ENCODE measurements at regions not wholly inside any gene's neighbourhood (a gene's known extent, or its start where the extent isn't known, plus 50 kb on each side); places are given as distances from the start of the nearest gene placed in this dataset.
"Not testable (repeated sequence)": the region's sequence is repeated elsewhere in the genome, so short reads cannot be mapped to it uniquely, and the experiment has no call there.

DNA sequence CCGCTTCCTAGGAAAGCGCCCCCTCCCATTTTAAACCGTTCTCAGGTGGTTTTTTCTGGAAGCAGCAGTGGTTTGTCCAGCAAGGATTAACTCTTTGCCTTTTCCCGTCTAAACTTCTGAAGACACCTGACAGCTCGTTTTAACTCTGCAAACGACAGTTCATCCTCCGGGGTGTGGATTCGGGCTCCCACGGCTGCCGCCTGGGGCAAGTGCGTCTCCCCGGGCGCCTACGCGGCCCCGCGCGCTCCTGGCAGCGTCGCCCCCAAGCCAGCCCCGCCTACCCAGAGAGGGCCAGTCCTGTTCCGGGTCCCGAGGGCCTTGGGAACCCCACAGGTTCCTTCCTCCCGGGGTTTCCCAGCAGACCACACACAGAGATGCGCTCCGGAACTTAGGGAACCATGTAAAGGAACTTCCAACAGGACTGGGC is 54.4 kb downstream of the PRR18 start:
- DNase-seq = no peak
- in situ Hi-C loops (cut with MboI; ENCODE audit: low pct_unique_long_range_greater_than_20kb, low sequenced_read_pairs) = no loop called here

DNA sequence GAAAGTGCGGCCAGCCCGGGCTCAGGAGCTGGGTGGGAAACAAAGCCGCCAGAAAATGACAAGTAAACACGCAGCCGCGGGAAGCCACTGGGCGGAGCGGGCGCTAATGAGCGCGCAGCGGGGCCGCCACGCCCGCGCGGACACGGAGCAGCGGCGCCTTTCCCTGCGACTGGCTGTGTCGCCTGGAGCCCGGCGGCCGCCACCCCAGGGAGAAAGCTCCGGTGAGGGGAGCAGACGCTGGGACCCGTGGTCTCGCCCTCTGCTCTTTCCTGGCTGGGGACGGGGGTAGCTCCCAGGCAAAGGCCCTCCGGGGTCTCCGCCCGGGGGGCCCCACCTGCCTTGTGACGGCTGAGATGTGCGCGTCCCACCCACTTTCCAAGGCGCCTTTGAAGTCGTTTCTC is 54.9 kb downstream of the PRR18 start:
- in situ Hi-C loops (cut with MboI; ENCODE audit: low pct_unique_long_range_greater_than_20kb, low sequenced_read_pairs) = no loop called here
- DNase-seq = no peak

DNA sequence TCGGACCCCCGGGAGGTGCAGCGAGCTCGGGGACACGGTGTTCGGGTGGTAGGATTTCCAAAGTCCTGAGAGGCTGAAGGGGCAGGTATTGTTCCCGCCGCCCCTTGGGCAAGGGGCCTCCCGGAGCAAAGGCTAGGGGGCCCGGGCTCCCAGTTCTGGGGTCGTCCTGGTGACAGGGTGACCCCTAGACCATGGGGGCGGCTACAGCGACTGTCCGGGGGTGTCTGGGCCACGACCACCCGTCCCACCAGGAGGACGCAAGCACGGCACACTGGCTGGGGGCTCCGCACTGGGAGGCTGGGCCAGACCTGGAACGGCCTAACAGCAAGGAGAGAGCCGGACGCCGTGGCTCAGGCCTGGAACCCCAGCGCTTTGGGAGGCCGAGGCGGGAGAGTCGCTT is 55.6 kb downstream of the PRR18 start:
- in situ Hi-C loops (cut with MboI; ENCODE audit: low pct_unique_long_range_greater_than_20kb, low sequenced_read_pairs) = no loop called here

GRCh38 chr6:166251655-166252054 is 56.5 kb downstream of the PRR18 start:
- in situ Hi-C loops (cut with MboI; ENCODE audit: low pct_unique_long_range_greater_than_20kb, low sequenced_read_pairs) = no loop called here
- DNase-seq = peak; percentile 9

More for the DNA sequence above, 55.6 kb downstream of the PRR18 start:
- DNase-seq = no peak

DNA sequence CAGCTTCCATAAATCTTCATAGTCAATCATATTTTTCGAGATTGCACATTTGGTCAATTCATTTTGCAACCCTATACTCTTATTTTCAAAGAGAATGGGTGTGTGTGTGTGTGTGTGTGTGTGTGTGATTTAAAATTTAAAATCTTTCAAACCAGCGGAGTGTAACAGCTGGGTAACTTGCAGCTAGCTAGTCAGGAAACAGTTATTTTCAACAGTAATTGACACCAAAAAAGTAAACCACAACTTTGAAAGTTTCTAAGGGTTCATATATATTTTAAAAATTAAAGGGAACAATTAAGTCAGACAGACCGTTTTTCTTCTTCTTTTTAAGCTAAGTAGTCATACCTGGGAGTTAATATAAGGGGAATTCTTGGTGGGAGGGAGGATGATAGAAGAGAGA is 57.0 kb downstream of the PRR18 start:
- in situ Hi-C loops (cut with MboI; ENCODE audit: low pct_unique_long_range_greater_than_20kb, low sequenced_read_pairs) = no loop called here
- DNase-seq = peak; percentile 29

DNA sequence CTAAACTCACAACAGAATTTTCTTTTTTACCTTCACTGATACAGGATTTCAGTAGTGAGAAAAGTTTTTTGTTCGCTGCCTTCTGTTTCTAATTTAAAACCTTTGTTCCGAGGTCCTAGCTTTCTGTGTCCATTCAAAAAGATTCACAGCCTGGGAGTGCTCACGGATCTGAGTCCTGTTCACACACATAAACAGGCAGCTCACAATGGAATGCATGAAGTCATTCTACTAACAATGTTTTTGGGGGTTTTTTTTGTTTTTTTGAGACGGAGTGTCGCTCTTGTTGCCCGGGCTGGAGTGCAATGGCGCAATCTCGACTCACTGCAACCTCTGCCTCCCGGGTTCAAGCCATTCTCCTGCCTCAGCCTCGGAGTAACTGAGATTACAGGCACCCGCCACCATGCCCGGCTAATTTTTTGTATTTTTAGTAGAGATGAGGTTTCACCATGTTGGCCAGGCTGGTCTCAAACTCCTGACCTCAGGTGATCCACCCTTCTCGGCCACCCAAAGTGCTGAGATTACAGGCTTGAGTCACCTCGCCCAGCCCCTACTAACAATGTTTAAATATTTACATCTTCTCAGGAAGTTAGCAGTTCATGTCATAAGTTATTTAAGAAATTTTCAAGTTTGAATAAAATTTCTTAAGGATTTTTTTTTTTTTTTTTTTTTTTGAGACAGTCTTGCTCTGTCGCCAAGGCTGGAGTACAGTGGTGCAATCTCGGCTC is 59.0 kb downstream of the PRR18 start:
- DNase-seq; in situ Hi-C loops (cut with MboI; ENCODE audit: low pct_unique_long_range_greater_than_20kb, low sequenced_read_pairs): not testable (repeated sequence)

DNA sequence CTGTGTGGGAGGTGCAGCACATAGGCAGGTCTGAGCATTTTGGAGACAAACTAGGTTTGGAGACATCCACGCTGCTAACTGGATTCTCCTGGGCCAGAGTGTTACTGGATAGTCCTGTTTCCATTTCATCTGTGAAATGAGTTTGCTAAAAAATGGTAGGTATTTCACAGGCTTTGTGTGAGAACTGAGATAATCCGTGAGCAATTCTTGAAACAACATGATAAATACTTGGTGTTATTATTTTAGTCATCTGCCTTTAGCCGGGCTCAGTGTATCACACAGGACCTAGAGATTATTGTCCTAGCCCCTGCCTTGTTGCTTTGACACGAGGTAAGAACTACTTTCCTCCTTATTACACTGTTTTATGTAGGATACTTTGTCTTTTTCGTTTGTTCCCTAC is 63.0 kb downstream of the PRR18 start:
- DNase-seq = no peak
- in situ Hi-C loops (cut with MboI; ENCODE audit: low pct_unique_long_range_greater_than_20kb, low sequenced_read_pairs) = no loop called here

- no peak for DNase-seq
- in situ Hi-C loops (cut with MboI; ENCODE audit: low pct_unique_long_range_greater_than_20kb, low sequenced_read_pairs) = no loop called here
Measured at GRCh38 chr6:166244353-166245045, 63.7 kb downstream of the PRR18 start.

GRCh38 chr6:166242888-166243287 is 65.3 kb downstream of the PRR18 start:
- DNase-seq = no peak
- in situ Hi-C loops (cut with MboI; ENCODE audit: low pct_unique_long_range_greater_than_20kb, low sequenced_read_pairs) = no loop called here

GRCh38 chr6:166241974-166242373 is 66.2 kb downstream of the PRR18 start:
- DNase-seq = no peak
- in situ Hi-C loops (cut with MboI; ENCODE audit: low pct_unique_long_range_greater_than_20kb, low sequenced_read_pairs) = no loop called here

DNA sequence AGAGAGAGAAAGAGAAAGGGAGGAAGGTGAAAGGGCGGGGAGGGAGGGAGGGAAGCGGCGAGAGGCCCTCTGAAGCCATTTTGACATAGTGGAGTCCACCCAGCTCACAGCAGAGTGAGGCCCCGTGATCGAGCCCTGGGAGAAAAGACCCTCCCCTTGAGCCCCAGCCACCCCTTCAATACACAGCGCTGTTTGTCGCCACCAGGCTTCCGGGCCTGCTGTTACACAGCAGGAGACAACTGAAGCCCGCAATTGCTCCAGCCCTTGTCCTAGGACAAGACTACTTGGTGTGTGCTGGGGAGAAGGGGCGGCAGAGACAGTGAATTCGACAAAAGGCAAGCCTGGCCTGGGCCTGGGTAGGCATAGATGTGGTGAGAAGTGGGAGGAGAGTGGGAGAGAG is 67.3 kb downstream of the PRR18 start:
- in situ Hi-C loops (cut with MboI; ENCODE audit: low pct_unique_long_range_greater_than_20kb, low sequenced_read_pairs) = no loop called here

DNA sequence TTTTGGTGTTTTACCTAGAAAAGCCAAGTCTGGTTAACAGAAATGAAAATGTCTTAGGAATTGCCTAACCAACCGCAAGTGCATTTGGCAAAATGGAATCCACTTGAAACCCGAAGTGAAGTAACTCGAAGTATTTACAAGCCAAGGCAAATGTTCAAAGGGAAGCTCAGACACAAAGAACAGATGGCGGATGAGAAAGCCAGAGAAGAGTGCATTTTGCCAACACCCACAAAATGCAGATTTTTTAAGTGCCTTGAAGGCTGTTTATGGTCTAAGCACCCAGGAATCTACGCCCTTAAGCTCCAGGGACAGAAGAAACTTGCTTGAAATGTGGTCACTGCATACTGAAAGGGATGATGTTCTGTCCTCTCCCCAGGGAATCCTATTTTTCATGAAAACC is 70.0 kb upstream of the TBXT start:
- DNase-seq = no peak
- in situ Hi-C loops (cut with MboI; ENCODE audit: low pct_unique_long_range_greater_than_20kb, low sequenced_read_pairs) = no loop called here

More for the DNA sequence above, 67.3 kb downstream of the PRR18 start:
- no peak for DNase-seq

DNA sequence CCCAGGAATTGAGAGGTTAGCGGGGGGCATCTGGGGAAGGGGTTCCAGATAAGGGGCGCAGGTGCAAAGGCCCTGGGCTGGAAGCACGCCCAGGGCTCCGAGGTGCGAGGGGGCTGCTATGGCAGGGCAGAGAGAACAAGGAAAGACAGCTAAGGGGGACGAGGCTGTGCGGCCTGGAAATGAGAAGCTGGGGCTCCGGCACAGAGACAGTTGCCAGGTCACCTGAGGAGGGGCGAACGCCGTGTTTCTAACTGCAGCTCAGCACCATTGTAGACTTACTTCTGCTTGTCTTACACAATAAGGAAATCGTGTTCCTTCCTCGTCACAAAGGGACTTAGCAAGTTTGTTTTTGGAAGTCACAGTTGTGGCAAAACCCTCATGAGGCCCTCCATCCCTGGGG is 68.9 kb upstream of the TBXT start:
- DNase-seq = no peak
- in situ Hi-C loops (cut with MboI; ENCODE audit: low pct_unique_long_range_greater_than_20kb, low sequenced_read_pairs) = no loop called here

GRCh38 chr6:166235666-166236292 is 68.1 kb upstream of the TBXT start:
- in situ Hi-C loops (cut with MboI; ENCODE audit: low pct_unique_long_range_greater_than_20kb, low sequenced_read_pairs) = no loop called here
- DNase-seq = no peak

DNA sequence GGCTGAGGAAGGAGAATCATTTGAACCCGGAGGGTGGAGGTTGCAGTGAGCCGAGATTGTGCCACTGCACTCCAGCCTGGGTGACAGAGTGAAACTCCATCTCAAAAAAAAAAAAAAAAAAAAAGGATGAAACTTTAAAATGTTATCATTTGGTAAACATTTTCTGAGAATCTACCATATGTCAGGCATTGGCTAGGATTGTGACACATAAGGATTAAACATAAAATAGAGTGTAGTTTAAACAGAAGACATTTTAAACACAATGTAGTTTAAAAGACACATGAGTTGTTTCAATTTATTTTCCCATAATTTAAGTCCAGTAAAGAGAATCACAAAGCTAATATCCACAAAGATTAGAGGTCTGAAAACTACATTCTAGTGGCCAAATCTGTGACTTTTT is 63.5 kb upstream of the TBXT start:
- DNase-seq; in situ Hi-C loops (cut with MboI; ENCODE audit: low pct_unique_long_range_greater_than_20kb, low sequenced_read_pairs): not testable (repeated sequence)

GRCh38 chr6:166228839-166229528 is 61.3 kb upstream of the TBXT start:
- no peak for DNase-seq
- in situ Hi-C loops (cut with MboI; ENCODE audit: low pct_unique_long_range_greater_than_20kb, low sequenced_read_pairs) = no loop called here

DNA sequence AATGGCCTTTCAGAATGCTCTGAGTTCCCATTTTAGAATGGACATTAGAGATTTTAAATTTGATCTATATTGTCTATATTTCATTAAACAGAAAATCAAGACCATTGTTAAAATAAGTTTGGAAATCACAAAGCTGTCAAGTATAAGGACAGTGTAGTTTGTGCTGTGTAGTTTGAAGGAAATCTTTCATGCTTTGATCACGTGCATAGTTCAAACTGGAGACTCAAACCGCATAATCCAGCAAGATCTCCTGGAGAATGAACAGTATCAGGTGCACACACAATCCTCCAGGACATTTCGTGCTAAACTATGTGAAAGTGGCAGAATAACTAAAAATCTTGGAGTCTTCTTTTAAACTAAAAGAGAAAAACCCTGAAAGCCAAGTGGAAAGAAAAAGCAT is 60.8 kb upstream of the TBXT start:
- DNase-seq = no peak

DNA sequence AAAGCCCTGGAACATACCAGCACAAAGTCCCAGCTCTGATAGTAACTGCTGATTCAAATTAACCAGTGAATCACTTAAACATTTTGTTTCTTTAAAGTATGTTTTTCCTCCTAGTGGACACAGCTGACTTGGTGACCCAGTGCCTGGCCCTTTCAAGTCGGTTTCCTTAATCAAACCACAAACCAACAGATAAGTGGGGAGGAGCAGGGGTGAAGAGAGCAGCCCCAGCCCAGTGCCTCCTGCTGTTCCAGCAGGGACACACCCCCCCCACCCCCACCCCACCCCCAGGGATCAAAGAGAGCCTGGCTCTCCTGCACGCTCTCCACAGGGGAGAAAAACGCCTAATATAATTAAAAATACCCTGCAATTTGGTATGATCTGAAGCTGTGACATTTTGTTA is 55.4 kb upstream of the TBXT start:
- no peak for DNase-seq
- in situ Hi-C loops (cut with MboI; ENCODE audit: low pct_unique_long_range_greater_than_20kb, low sequenced_read_pairs) = no loop called here

More for the DNA sequence above, 60.8 kb upstream of the TBXT start:
- in situ Hi-C loops (cut with MboI; ENCODE audit: low pct_unique_long_range_greater_than_20kb, low sequenced_read_pairs) = no loop called here

GRCh38 chr6:166222631-166223030 is 55.0 kb upstream of the TBXT start:
- no peak for DNase-seq
- in situ Hi-C loops (cut with MboI; ENCODE audit: low pct_unique_long_range_greater_than_20kb, low sequenced_read_pairs) = no loop called here

- no peak for DNase-seq
- in situ Hi-C loops (cut with MboI; ENCODE audit: low pct_unique_long_range_greater_than_20kb, low sequenced_read_pairs) = no loop called here
Measured at GRCh38 chr6:166221636-166222035, 54.0 kb upstream of the TBXT start.

All from KBM-7 (cell line).